Breast epithelium (tissue), 3 donors: ENCODE measurements at regions not wholly inside any gene's neighbourhood (a gene's known extent, or its start where the extent isn't known, plus 50 kb on each side); places are given as distances from the start of the nearest gene placed in this dataset.

Experiments
- POLR2AphosphoS5 ChIP-seq, 3 donors: sonication (generic); formaldehyde crosslinking; IDR thresholded peaks; one replicate each; pipeline ENCODE4 v1.6.1; 2017; ENCODE audit warnings: antibody characterized with exemption in 3 of 3
- TF ChIP-seq, protein P1 (sequence below), 3 donors: fragments of 450-650 bp; IDR thresholded peaks; one replicate each; pipeline ENCODE4 v1.5.1; 2016 to 2017; ENCODE audit warnings: antibody characterized with exemption in 3 of 3, mild to moderate bottlenecking in 3 of 3, moderate library complexity in 3 of 3

DNA sequence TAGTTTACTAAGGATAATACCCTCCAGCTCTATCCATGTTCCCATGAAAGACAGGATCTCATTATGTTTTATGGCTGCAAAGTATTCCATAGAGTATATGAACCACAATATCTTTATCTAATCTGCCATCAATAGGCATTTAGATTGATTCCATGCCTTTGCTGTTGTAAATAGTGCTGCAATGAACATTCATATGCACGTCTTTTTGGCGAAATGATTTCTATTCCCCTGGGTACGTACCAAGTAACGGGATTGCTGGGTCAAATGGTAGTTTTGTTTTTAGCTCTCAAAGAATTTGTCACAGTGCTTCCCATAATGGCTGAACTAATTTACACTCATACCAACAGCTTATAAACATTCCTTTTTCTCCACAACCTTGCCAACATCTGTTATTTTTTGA lies 750.9 kb downstream of the BRINP3 start:
- TF ChIP-seq, protein P1, sequence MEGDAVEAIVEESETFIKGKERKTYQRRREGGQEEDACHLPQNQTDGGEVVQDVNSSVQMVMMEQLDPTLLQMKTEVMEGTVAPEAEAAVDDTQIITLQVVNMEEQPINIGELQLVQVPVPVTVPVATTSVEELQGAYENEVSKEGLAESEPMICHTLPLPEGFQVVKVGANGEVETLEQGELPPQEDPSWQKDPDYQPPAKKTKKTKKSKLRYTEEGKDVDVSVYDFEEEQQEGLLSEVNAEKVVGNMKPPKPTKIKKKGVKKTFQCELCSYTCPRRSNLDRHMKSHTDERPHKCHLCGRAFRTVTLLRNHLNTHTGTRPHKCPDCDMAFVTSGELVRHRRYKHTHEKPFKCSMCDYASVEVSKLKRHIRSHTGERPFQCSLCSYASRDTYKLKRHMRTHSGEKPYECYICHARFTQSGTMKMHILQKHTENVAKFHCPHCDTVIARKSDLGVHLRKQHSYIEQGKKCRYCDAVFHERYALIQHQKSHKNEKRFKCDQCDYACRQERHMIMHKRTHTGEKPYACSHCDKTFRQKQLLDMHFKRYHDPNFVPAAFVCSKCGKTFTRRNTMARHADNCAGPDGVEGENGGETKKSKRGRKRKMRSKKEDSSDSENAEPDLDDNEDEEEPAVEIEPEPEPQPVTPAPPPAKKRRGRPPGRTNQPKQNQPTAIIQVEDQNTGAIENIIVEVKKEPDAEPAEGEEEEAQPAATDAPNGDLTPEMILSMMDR (IDR thresholded peaks at IDR 0.05) = no peak
- TF ChIP-seq POLR2AphosphoS5 (IDR thresholded peaks at IDR 0.05) = no peak
